B cell (primary cell): ENCODE measurements at regions not wholly inside any gene's neighbourhood (a gene's known extent, or its start where the extent isn't known, plus 50 kb on each side); places are given as distances from the start of the nearest gene placed in this dataset.

Experiments used
- CTCF ChIP-seq: fragments of 200-600 bp; IDR thresholded peaks from one replicate; pipeline ENCODE4 v1.8.0; 2022; ENCODE audit warnings: antibody characterized with exemption, mild to moderate bottlenecking
- EZH2 ChIP-seq: IDR thresholded peaks from 2 replicates; pipeline ENCODE4 v1.6.1; 2012; ENCODE audit warnings: borderline replicate concordance, low read depth, mild to moderate bottlenecking, moderate library complexity, low read length; ENCODE audit not compliant: insufficient read depth, poor library complexity, severe bottlenecking

- TF ChIP-seq CTCF, result no peak
- no peak for TF ChIP-seq EZH2
These were observed 183.3 kb downstream of the PYDC2 start for GRCh38 chr3:191644291-191644690.
